A549 (cell line): ENCODE measurements at regions not wholly inside any gene's neighbourhood (a gene's known extent, or its start where the extent isn't known, plus 50 kb on each side); places are given as distances from the start of the nearest gene placed in this dataset.

Source experiments
- BCL3 ChIP-seq: fragments of >200 bp; sonication (Bioruptor Twin); formaldehyde crosslinking; IDR thresholded peaks from 3 replicates; pipeline ENCODE4 v1.6.1; 2016
- CHD2 ChIP-seq: fragments of 150-350 bp; IDR thresholded peaks from 2 replicates; pipeline ENCODE4 v1.6.1; 2014; ENCODE audit warnings: low read length; ENCODE audit not compliant: partially characterized antibody
- CTCF ChIP-seq: fragments of >200 bp; sonication (Bioruptor Twin); formaldehyde crosslinking; IDR thresholded peaks from 3 replicates; pipeline ENCODE4 v1.5.1; 2016
- E2F6 ChIP-seq: IDR thresholded peaks from 2 replicates; pipeline ENCODE4 v1.6.1; 2012; ENCODE audit warnings: low read depth, borderline replicate concordance
- HES2 ChIP-seq: fragments of >200 bp; sonication (Bioruptor Twin); formaldehyde crosslinking; IDR thresholded peaks from 2 replicates; pipeline ENCODE4 v1.6.1; 2016
- HMGXB4 ChIP-seq: fragments of 250-450 bp; sonication (Bioruptor Pico); IDR thresholded peaks from 2 replicates; pipeline ENCODE4 v1.5.0; 2021; ENCODE audit warnings: mild to moderate bottlenecking, moderate library complexity, borderline replicate concordance
- JUN ChIP-seq, 2 experiments: fragments of >200 bp; sonication (Bioruptor Twin); formaldehyde crosslinking; IDR thresholded peaks; 2 replicates in 1 of 2; 3 replicates in 1 of 2; pipeline ENCODE4 v1.6.1; 2016 to 2017
- MAFK ChIP-seq: fragments of 450-650 bp; IDR thresholded peaks from 2 replicates; pipeline ENCODE4 v1.6.1; 2014; ENCODE audit not compliant: partially characterized antibody
- NFE2L2 ChIP-seq: fragments of 150-350 bp; conservative IDR thresholded peaks from 2 replicates; pipeline ENCODE4 v1.6.1; 2014; ENCODE audit warnings: low read length
- RAD21 ChIP-seq, 2 experiments: fragments of >200 bp in 1 of 2; sonication (Bioruptor Twin) in 1 of 2; formaldehyde crosslinking in 1 of 2; IDR thresholded peaks in 1 of 2; conservative IDR thresholded peaks in 1 of 2; 2 replicates in 1 of 2; 3 replicates in 1 of 2; pipeline ENCODE4 v1.6.1; 2012 to 2018; ENCODE audit warnings: inconsistent platforms in 1 of 2
- USF2 ChIP-seq: fragments of 450-650 bp; IDR thresholded peaks from 2 replicates; pipeline ENCODE4 v1.6.1; 2014; ENCODE audit warnings: antibody characterized with exemption
- ZC3H11A ChIP-seq: fragments of 450-650 bp; IDR thresholded peaks from 2 replicates; pipeline ENCODE4 v1.6.1; 2014; ENCODE audit warnings: antibody characterized with exemption, mild to moderate bottlenecking

- TF ChIP-seq MAFK (no peak), CHD2 (no peak), ZC3H11A (no peak), USF2 (no peak), CTCF (no peak), E2F6 (no peak), NFE2L2 (no peak), RAD21 (conservative IDR thresholded peaks at IDR 0.05 in 1 of 2, IDR thresholded peaks at IDR 0.05 in 1 of 2) (no peak), BCL3 (no peak), JUN (IDR thresholded peaks at IDR 0.05) (no peak), HMGXB4 (CRISPR knock-in tag) (no peak), HES2 (no peak)
Observed at GRCh38 chr2:188068093-188068492, 223.6 kb upstream of the GULP1 start.
